H9 (cell line): ENCODE measurements at regions not wholly inside any gene's neighbourhood (a gene's known extent, or its start where the extent isn't known, plus 50 kb on each side); places are given as distances from the start of the nearest gene placed in this dataset.

Source experiments
- DNase-seq: peaks from one replicate; pipeline ENCODE4 v3.0.0-alpha.2; 2017
- H2AFZ ChIP-seq: one replicate; pipeline ENCODE4 v1.6.1; 2013; ENCODE audit warnings: mild to moderate bottlenecking, low read length, control low read depth, moderate library complexity
- H2AK5ac ChIP-seq: 2 replicates; pipeline ENCODE4 v1.6.1; 2013; ENCODE audit warnings: low read length, control low read depth, mixed read lengths; ENCODE audit not compliant: insufficient read length
- H2BK120ac ChIP-seq: one replicate; pipeline ENCODE4 v1.6.1; 2013; ENCODE audit warnings: low read depth, mild to moderate bottlenecking, low read length, control low read depth, inconsistent platforms; ENCODE audit not compliant: poor library complexity, severe bottlenecking
- H2BK12ac ChIP-seq: 2 replicates; pipeline ENCODE4 v1.6.1; 2013; ENCODE audit warnings: low read length, control low read depth, mixed read lengths, low read depth; ENCODE audit not compliant: insufficient read length
- H2BK15ac ChIP-seq: 2 replicates; pipeline ENCODE4 v1.6.1; 2013; ENCODE audit warnings: low read depth, low read length, control low read depth
- H2BK20ac ChIP-seq: one replicate; pipeline ENCODE4 v1.6.1; 2013; ENCODE audit warnings: low read depth, mild to moderate bottlenecking, low read length, control low read depth, inconsistent platforms; ENCODE audit not compliant: poor library complexity, severe bottlenecking
- H2BK5ac ChIP-seq: 2 replicates; pipeline ENCODE4 v1.6.1; 2013; ENCODE audit warnings: low read length, control low read depth, mixed read lengths; ENCODE audit not compliant: insufficient read length
- H3K14ac ChIP-seq: 2 replicates; pipeline ENCODE4 v1.6.1; 2013; ENCODE audit warnings: low read length, control low read depth; ENCODE audit not compliant: insufficient read depth
- H3K18ac ChIP-seq: 2 replicates; pipeline ENCODE4 v1.6.1; 2013; ENCODE audit warnings: low read depth, mild to moderate bottlenecking, mixed read lengths, low read length, control low read depth; ENCODE audit not compliant: insufficient read length
- H3K23ac ChIP-seq: 2 replicates; pipeline ENCODE4 v1.6.1; 2013; ENCODE audit warnings: low read length, control low read depth, mixed read lengths, low read depth; ENCODE audit not compliant: insufficient read length
- H3K23me2 ChIP-seq: 2 replicates; pipeline ENCODE4 v1.6.1; 2013; ENCODE audit warnings: low read depth, mild to moderate bottlenecking, mixed read lengths, low read length, control low read depth; ENCODE audit not compliant: insufficient read length, poor library complexity, severe bottlenecking
- H3K27ac ChIP-seq: 2 replicates; pipeline ENCODE4 v1.5.1; 2013; ENCODE audit warnings: low read length, control low read depth, mixed read lengths, low read depth; ENCODE audit not compliant: insufficient read length
- H3K27me3 ChIP-seq: 2 replicates; pipeline ENCODE4 v1.6.1; 2013; ENCODE audit warnings: low read length, control low read depth, inconsistent platforms; ENCODE audit not compliant: insufficient read depth
- H3K4ac ChIP-seq: 2 replicates; pipeline ENCODE4 v1.6.1; 2013; ENCODE audit warnings: low read depth, mild to moderate bottlenecking, control low read depth, inconsistent platforms, low read length, moderate library complexity
- H3K4me1 ChIP-seq: 2 replicates; pipeline ENCODE4 v1.6.1; 2013; ENCODE audit warnings: low read length, control low read depth, inconsistent platforms; ENCODE audit not compliant: insufficient read depth
- H3K4me2 ChIP-seq: 2 replicates; pipeline ENCODE4 v1.6.1; 2013; ENCODE audit warnings: low read length, control low read depth, mixed read lengths; ENCODE audit not compliant: insufficient read length, insufficient read depth
- H3K56ac ChIP-seq: 2 replicates; pipeline ENCODE4 v1.6.1; 2013; ENCODE audit warnings: low read depth, mild to moderate bottlenecking, mixed read lengths, low read length, control low read depth; ENCODE audit not compliant: insufficient read length
- H3K79me1 ChIP-seq: 2 replicates; pipeline ENCODE4 v1.6.1; 2013; ENCODE audit warnings: low read depth, mild to moderate bottlenecking, moderate library complexity, low read length, control low read depth, inconsistent platforms; ENCODE audit not compliant: insufficient read depth, poor library complexity, severe bottlenecking
- H3K79me2 ChIP-seq: 2 replicates; pipeline ENCODE4 v1.6.1; 2013; ENCODE audit warnings: low read length, control low read depth, inconsistent platforms; ENCODE audit not compliant: insufficient read depth
- H3K9ac ChIP-seq: 2 replicates; pipeline ENCODE4 v1.6.1; 2013; ENCODE audit warnings: low read length, control low read depth, mixed read lengths; ENCODE audit not compliant: insufficient read length; ENCODE audit errors: extremely low read depth
- H3K9me3 ChIP-seq: one replicate; pipeline ENCODE4 v1.6.1; 2013; ENCODE audit warnings: low read depth, low read length, inconsistent platforms; ENCODE audit not compliant: control insufficient read depth
- H3T11ph ChIP-seq: one replicate; pipeline ENCODE4 v1.6.1; 2013; ENCODE audit warnings: mild to moderate bottlenecking, low read length, control low read depth, inconsistent platforms
- H4K20me1 ChIP-seq: one replicate; pipeline ENCODE4 v1.6.1; 2013; ENCODE audit not compliant: control insufficient read depth, insufficient read length, insufficient read depth
- H4K5ac ChIP-seq: 2 replicates; pipeline ENCODE4 v1.6.1; 2013; ENCODE audit warnings: low read depth, mild to moderate bottlenecking, mixed read lengths, low read length, control low read depth; ENCODE audit not compliant: insufficient read length
- H4K8ac ChIP-seq: replicated peaks from 2 replicates; pipeline ENCODE4 v1.6.1; 2013; ENCODE audit warnings: low read length, control low read depth, mixed read lengths, low read depth; ENCODE audit not compliant: insufficient read length
- H4K91ac ChIP-seq: 2 replicates; pipeline ENCODE4 v1.6.1; 2013; ENCODE audit warnings: low read depth, mild to moderate bottlenecking, moderate library complexity, mixed read lengths, low read length, control low read depth; ENCODE audit not compliant: insufficient read length
- H3K27ac Mint-ChIP-seq, 3 experiments: 2 replicates in 2 of 3; 3 replicates in 1 of 3; pipeline ENCODE4 v1.8.0; 2020 to 2021; ENCODE audit warnings: mixed read lengths in 3 of 3, mild to moderate bottlenecking in 1 of 3, moderate library complexity in 1 of 3
- H3K27me3 Mint-ChIP-seq: 2 replicates; pipeline ENCODE4 v1.8.0; 2021; ENCODE audit warnings: low read depth, mild to moderate bottlenecking, moderate library complexity, mixed read lengths
- H3K36me3 Mint-ChIP-seq, 3 experiments: 2 replicates in 2 of 3; 3 replicates in 1 of 3; pipeline ENCODE4 v1.8.0; 2020 to 2021; ENCODE audit warnings: low read depth in 3 of 3, mixed read lengths in 3 of 3; ENCODE audit not compliant: insufficient read depth in 1 of 3
- H3K4me1 Mint-ChIP-seq, 2 experiments: 2 replicates each; pipeline ENCODE4 v1.8.0; 2020; ENCODE audit warnings: mixed read lengths in 2 of 2
- H3K4me3 Mint-ChIP-seq, 2 experiments: 2 replicates in 1 of 2; 3 replicates in 1 of 2; pipeline ENCODE4 v1.8.0; 2020 to 2021; ENCODE audit warnings: mild to moderate bottlenecking in 2 of 2, mixed read lengths in 2 of 2, moderate library complexity in 1 of 2
- H3K9me3 Mint-ChIP-seq, 2 experiments: 2 replicates in 1 of 2; 3 replicates in 1 of 2; pipeline ENCODE4 v1.8.0; 2020; ENCODE audit warnings: mild to moderate bottlenecking in 2 of 2, mixed read lengths in 2 of 2, moderate library complexity in 1 of 2
- WGBS: extraction: QIAGEN DNeasy Blood & Tissue Kit; methylation state at CpG from one replicate; pipeline ENCODE4 v1.1.7; 2013; ENCODE audit warnings: missing lambda C conversion rate, low lambda C conversion rate, mixed read lengths; ENCODE audit not compliant: insufficient read length; ENCODE audit errors: extremely low coverage; 5-methylcytosine and 5-hydroxymethylcytosine counted together
- TF ChIP-seq, protein P1 (sequence below): fragments of 200-600 bp; sonication (generic); conservative IDR thresholded peaks from 3 replicates; pipeline ENCODE4 v1.8.0; 2021; ENCODE audit warnings: antibody characterized with exemption, mild to moderate bottlenecking

GRCh38 chr17:27079660-27080059 is 214.3 kb upstream of the WSB1 start:
- H3K9me3 Mint-ChIP-seq, result peaks cover 91 to 95% of the 10 kb centered on the region in 2 experiments
- WGBS, result no CpG with 5 or more reads among the region's 7 CpGs

More at GRCh38 chr17:27079660-27080059, 214.3 kb upstream of the WSB1 start:
- H3K27ac Mint-ChIP-seq, result no peak overlapping the region
- H3K79me2 ChIP-seq, result no peaks in the 10 kb centered on the region
- no peak for DNase-seq
- no peak overlapping the region for H3K27ac ChIP-seq
- TF ChIP-seq, protein P1, sequence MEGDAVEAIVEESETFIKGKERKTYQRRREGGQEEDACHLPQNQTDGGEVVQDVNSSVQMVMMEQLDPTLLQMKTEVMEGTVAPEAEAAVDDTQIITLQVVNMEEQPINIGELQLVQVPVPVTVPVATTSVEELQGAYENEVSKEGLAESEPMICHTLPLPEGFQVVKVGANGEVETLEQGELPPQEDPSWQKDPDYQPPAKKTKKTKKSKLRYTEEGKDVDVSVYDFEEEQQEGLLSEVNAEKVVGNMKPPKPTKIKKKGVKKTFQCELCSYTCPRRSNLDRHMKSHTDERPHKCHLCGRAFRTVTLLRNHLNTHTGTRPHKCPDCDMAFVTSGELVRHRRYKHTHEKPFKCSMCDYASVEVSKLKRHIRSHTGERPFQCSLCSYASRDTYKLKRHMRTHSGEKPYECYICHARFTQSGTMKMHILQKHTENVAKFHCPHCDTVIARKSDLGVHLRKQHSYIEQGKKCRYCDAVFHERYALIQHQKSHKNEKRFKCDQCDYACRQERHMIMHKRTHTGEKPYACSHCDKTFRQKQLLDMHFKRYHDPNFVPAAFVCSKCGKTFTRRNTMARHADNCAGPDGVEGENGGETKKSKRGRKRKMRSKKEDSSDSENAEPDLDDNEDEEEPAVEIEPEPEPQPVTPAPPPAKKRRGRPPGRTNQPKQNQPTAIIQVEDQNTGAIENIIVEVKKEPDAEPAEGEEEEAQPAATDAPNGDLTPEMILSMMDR, result no peak
- no peak overlapping the region for H3K18ac ChIP-seq
- H3K27me3 Mint-ChIP-seq, result peaks cover 2% of the 10 kb centered on the region; the same call in 1 of the 2 replicates
- peaks cover 89% of the 10 kb centered on the region for H3K9me3 ChIP-seq
- no peaks in the 10 kb centered on the region for H3K4me1 Mint-ChIP-seq
- no peak overlapping the region for H2BK12ac ChIP-seq
- H4K8ac ChIP-seq, result no peak overlapping the region
- H2AK5ac ChIP-seq, result no peak overlapping the region
- no peak overlapping the region for H2BK20ac ChIP-seq
- H4K91ac ChIP-seq, result no peak overlapping the region
- no peaks in the 10 kb centered on the region for H3K23me2 ChIP-seq
- no peak overlapping the region for H2BK120ac ChIP-seq
- H3K4me2 ChIP-seq, result no peak overlapping the region
- no peak overlapping the region for H3T11ph ChIP-seq
- H4K20me1 ChIP-seq, result no peaks in the 10 kb centered on the region
- H3K23ac ChIP-seq, result no peak overlapping the region
- H3K9ac ChIP-seq, result no peak overlapping the region
- peaks cover 7 to 36% (median 12%) of the 10 kb centered on the region in 3 experiments; a peak in 6 of 7 replicates for H3K36me3 Mint-ChIP-seq
- H4K5ac ChIP-seq, result no peak overlapping the region
- no peak overlapping the region for H2BK15ac ChIP-seq
- no peaks in the 10 kb centered on the region for H3K27me3 ChIP-seq
- no peak overlapping the region for H3K4ac ChIP-seq
- H3K4me3 Mint-ChIP-seq, result no peak overlapping the region
- no peak overlapping the region for H2BK5ac ChIP-seq
- H3K14ac ChIP-seq, result no peak overlapping the region
- H2AFZ ChIP-seq, result no peak overlapping the region
- no peaks in the 10 kb centered on the region for H3K4me1 ChIP-seq
- no peaks in the 10 kb centered on the region for H3K79me1 ChIP-seq
- no peak overlapping the region for H3K56ac ChIP-seq
